Hepatocyte (in vitro differentiated cells): ENCODE measurements at regions not wholly inside any gene's neighbourhood (a gene's known extent, or its start where the extent isn't known, plus 50 kb on each side); places are given as distances from the start of the nearest gene placed in this dataset.

Experiments
- DNase-seq: peaks from one replicate; pipeline ENCODE4 v3.0.0-alpha.2; 2016; ENCODE audit warnings: low spot score
- H2AFZ ChIP-seq: fragments of 200-600 bp; sonication (generic); 2 replicates; pipeline ENCODE4 v1.6.0; 2016; ENCODE audit warnings: antibody characterized with exemption, mild to moderate bottlenecking
- H3K27ac ChIP-seq: fragments of 200-600 bp; sonication (generic); 2 replicates; pipeline ENCODE4 v1.5.1; 2016; ENCODE audit warnings: mild to moderate bottlenecking
- H3K27me3 ChIP-seq: fragments of 200-600 bp; sonication (generic); 2 replicates; pipeline ENCODE4 v1.6.1; 2016
- H3K36me3 ChIP-seq: fragments of 200-600 bp; sonication (generic); replicated peaks from 2 replicates; pipeline ENCODE4 v1.5.1; 2016; ENCODE audit warnings: low read depth; ENCODE audit not compliant: insufficient read depth
- H3K4me1 ChIP-seq: fragments of 200-600 bp; sonication (generic); 2 replicates; pipeline ENCODE4 v1.5.1; 2016; ENCODE audit warnings: mild to moderate bottlenecking, moderate library complexity; ENCODE audit not compliant: insufficient read depth
- H3K4me2 ChIP-seq: fragments of 200-600 bp; sonication (generic); 2 replicates; pipeline ENCODE4 v1.6.0; 2016
- H3K4me3 ChIP-seq: fragments of 200-600 bp; sonication (generic); 2 replicates; pipeline ENCODE4 v1.5.1; 2016; ENCODE audit warnings: mild to moderate bottlenecking
- H3K79me2 ChIP-seq: fragments of 200-600 bp; sonication (generic); 2 replicates; pipeline ENCODE4 v1.6.0; 2017; ENCODE audit warnings: mild to moderate bottlenecking
- H3K9me2 ChIP-seq: fragments of 200-600 bp; sonication (generic); replicated peaks from 2 replicates; pipeline ENCODE4 v1.6.0; 2017; ENCODE audit warnings: mild to moderate bottlenecking; ENCODE audit not compliant: insufficient read depth
- H3K9me3 ChIP-seq: fragments of 200-600 bp; sonication (generic); 2 replicates; pipeline ENCODE4 v1.5.1; 2016; ENCODE audit warnings: low read depth, mild to moderate bottlenecking
- H4K20me1 ChIP-seq: fragments of 200-600 bp; sonication (generic); 2 replicates; pipeline ENCODE4 v1.6.0; 2016; ENCODE audit warnings: mild to moderate bottlenecking; ENCODE audit not compliant: insufficient read depth, poor library complexity, severe bottlenecking
- EZH2 ChIP-seq: fragments of 200-600 bp; sonication (generic); IDR thresholded peaks from 2 replicates; pipeline ENCODE4 v1.6.1; 2016; ENCODE audit warnings: antibody characterized with exemption, mild to moderate bottlenecking, borderline replicate concordance
- EZH2phosphoT487 ChIP-seq: fragments of 200-600 bp; sonication (generic); IDR thresholded peaks from one replicate; pipeline ENCODE4 v1.6.1; 2018; ENCODE audit warnings: antibody characterized with exemption, mild to moderate bottlenecking, low read depth, moderate library complexity; ENCODE audit not compliant: unreplicated experiment, severe bottlenecking
- WGBS: methylation state at CpG from one replicate; pipeline ENCODE4 v1.1.6; 2016; ENCODE audit warnings: low lambda C conversion rate; ENCODE audit errors: missing lambda C conversion rate; 5-methylcytosine and 5-hydroxymethylcytosine counted together
- TF ChIP-seq, protein P1 (sequence below): fragments of 200-600 bp; sonication (generic); IDR thresholded peaks from 2 replicates; pipeline ENCODE4 v1.5.1; 2016; ENCODE audit warnings: antibody characterized with exemption, mild to moderate bottlenecking; ENCODE audit not compliant: poor library complexity

DNA sequence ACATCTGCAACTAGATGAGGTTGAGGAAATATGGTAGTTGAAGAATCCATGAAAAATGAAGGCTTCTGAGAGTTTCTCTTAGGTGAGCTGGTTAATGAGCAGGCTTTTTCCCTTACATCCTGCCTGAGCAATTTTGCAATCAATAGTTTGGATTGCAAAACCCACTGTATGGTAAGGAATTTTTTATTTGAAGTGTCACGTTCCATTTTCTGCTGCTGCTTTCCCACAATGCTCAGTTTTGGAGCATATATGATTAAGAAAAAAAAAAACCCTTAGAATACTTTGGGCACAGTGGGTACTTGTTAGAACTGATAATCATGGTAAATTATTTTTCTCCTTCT is 144.2 kb downstream of the PCSK1 start:
- Histone ChIP-seq H3K4me2 (no peak overlapping the region), H3K27ac (no peak overlapping the region), H3K79me2 (no peaks in the 10 kb centered on the region), H2AFZ (no peak overlapping the region), H3K9me3 (no peaks in the 10 kb centered on the region), H4K20me1 (no peaks in the 10 kb centered on the region), H3K4me1 (no peaks in the 10 kb centered on the region), H3K36me3 (no peaks in the 10 kb centered on the region), H3K27me3 (no peaks in the 10 kb centered on the region), H3K9me2 (no peaks in the 10 kb centered on the region), H3K4me3 (no peak overlapping the region)
- 79% methylated on average over 1 of the region's 1 CpG for WGBS
- no peak for DNase-seq
- no peak for TF ChIP-seq EZH2phosphoT487
- TF ChIP-seq, protein P1, sequence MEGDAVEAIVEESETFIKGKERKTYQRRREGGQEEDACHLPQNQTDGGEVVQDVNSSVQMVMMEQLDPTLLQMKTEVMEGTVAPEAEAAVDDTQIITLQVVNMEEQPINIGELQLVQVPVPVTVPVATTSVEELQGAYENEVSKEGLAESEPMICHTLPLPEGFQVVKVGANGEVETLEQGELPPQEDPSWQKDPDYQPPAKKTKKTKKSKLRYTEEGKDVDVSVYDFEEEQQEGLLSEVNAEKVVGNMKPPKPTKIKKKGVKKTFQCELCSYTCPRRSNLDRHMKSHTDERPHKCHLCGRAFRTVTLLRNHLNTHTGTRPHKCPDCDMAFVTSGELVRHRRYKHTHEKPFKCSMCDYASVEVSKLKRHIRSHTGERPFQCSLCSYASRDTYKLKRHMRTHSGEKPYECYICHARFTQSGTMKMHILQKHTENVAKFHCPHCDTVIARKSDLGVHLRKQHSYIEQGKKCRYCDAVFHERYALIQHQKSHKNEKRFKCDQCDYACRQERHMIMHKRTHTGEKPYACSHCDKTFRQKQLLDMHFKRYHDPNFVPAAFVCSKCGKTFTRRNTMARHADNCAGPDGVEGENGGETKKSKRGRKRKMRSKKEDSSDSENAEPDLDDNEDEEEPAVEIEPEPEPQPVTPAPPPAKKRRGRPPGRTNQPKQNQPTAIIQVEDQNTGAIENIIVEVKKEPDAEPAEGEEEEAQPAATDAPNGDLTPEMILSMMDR, result no peak
- no peak for TF ChIP-seq EZH2

DNA sequence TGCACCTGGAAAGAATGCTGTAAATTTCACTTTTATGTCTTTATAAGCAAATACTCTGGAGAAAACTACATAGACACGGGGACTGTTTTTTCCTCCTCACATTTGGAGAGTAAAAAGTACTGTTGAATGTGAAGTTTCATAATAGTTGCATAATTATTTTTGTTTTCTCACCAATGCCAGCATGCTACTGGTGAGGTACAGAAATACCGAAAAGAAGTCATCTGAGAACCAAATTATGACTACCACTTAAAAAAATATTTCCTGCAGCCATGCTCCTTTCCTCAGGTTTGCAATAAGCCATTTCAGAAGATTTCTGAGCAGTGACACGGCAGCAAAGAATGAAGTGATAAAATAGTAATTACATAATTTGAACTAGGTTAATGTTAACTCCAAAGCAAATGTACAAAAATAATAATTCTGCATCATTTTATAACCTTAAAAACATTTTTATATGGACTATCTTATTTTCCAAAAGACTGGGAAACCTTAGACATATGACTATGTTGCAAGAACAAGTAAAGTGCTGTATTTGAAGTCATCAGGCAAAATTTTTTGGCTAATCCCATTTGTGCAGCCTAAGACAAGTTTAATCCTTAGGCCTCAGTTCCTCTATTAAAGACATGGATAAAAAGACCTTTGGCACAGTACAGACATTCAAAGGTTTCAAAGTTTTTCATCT is 144.7 kb downstream of the PCSK1 start:
- 89% methylated on average over 3 of the region's 3 CpGs for WGBS
- no peak for DNase-seq
- Histone ChIP-seq H3K4me2 (no peak overlapping the region), H3K9me2 (no peaks in the 10 kb centered on the region), H3K27me3 (no peaks in the 10 kb centered on the region), H3K27ac (no peak overlapping the region), H3K79me2 (no peaks in the 10 kb centered on the region), H3K4me1 (no peaks in the 10 kb centered on the region), H3K36me3 (no peaks in the 10 kb centered on the region), H4K20me1 (no peaks in the 10 kb centered on the region), H3K9me3 (no peaks in the 10 kb centered on the region), H3K4me3 (no peak overlapping the region), H2AFZ (no peak overlapping the region)
- TF ChIP-seq EZH2phosphoT487 (no peak), EZH2 (no peak)
- TF ChIP-seq, protein P1, result no peak

DNA sequence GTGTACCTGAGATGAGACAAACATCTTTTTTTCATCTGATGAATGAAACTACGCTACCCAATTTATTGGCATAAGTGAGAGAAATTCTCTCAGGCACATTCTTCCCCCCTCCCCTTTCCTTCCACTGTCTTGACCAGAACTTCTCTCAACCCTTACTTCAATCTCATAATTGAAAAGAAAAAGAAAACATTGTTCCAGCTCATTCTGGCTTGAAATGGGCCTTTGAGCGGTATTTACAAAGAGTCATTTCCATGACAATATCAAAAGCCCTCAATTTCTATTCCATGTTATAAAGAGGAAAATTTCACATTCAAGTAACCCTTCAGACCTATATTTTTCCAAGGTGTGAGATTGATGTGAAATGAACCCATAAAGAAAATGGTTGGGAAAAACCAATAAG is 145.9 kb downstream of the PCSK1 start:
- H3K9me3 ChIP-seq, result no peaks in the 10 kb centered on the region
- H3K27me3 ChIP-seq, result no peaks in the 10 kb centered on the region
- WGBS, result 94% methylated on average over 2 of the region's 2 CpGs
- H3K4me1 ChIP-seq, result no peaks in the 10 kb centered on the region
- H3K36me3 ChIP-seq, result no peaks in the 10 kb centered on the region
- H3K27ac ChIP-seq, result no peak overlapping the region
- H4K20me1 ChIP-seq, result no peaks in the 10 kb centered on the region
- DNase-seq, result no peak
- no peak overlapping the region for H2AFZ ChIP-seq
- H3K79me2 ChIP-seq, result no peaks in the 10 kb centered on the region
- TF ChIP-seq EZH2phosphoT487, result no peak
- TF ChIP-seq EZH2, result no peak
- TF ChIP-seq, protein P1, result no peak
- H3K9me2 ChIP-seq, result no peaks in the 10 kb centered on the region
- no peak overlapping the region for H3K4me2 ChIP-seq
- H3K4me3 ChIP-seq, result no peak overlapping the region
